Hematopoietic multipotent progenitor cell treated with erythropoietin and hydrocortisone succinate and interleukin-3 and kit ligand, for 17 days (in vitro differentiated cells): ENCODE measurements at regions not wholly inside any gene's neighbourhood (a gene's known extent, or its start where the extent isn't known, plus 50 kb on each side); places are given as distances from the start of the nearest gene placed in this dataset.
"Not testable (repeated sequence)": the region's sequence is repeated elsewhere in the genome, so short reads cannot be mapped to it uniquely, and the experiment has no call there.

Experiments
- DNase-seq: peaks from one replicate; pipeline ENCODE4 v3.0.0-alpha.2; 2015; ENCODE audit warnings: low spot score

- DNase-seq, result no peak
Observed at GRCh38 chr6:1445650-1446330, 56.4 kb downstream of the FOXF2 start.

GRCh38 chr6:1449896-1450295 is 60.5 kb downstream of the FOXF2 start:
- no peak for DNase-seq

- no peak for DNase-seq
Observed at GRCh38 chr6:1453024-1453423, 63.6 kb downstream of the FOXF2 start.

GRCh38 chr6:1456816-1457215 is 67.4 kb downstream of the FOXF2 start:
- DNase-seq, result not testable (repeated sequence)

GRCh38 chr6:1461207-1461606 is 71.8 kb downstream of the FOXF2 start:
- no peak for DNase-seq

- no peak for DNase-seq
Observed at GRCh38 chr6:1461736-1462135, 72.4 kb downstream of the FOXF2 start.

- no peak for DNase-seq
Observed at GRCh38 chr6:1463275-1463674, 73.9 kb downstream of the FOXF2 start.

- DNase-seq, result no peak
Observed at GRCh38 chr6:1463751-1464426, 74.5 kb downstream of the FOXF2 start.

GRCh38 chr6:1464781-1465370 is 75.5 kb downstream of the FOXF2 start:
- no peak for DNase-seq

GRCh38 chr6:1468126-1468525 is 78.8 kb downstream of the FOXF2 start:
- DNase-seq, result no peak

- DNase-seq, result no peak
Observed at GRCh38 chr6:1470040-1470439, 80.7 kb downstream of the FOXF2 start.

GRCh38 chr6:1472643-1473042 is 83.3 kb downstream of the FOXF2 start:
- DNase-seq, result no peak

- no peak for DNase-seq
Observed at GRCh38 chr6:1473166-1473565, 83.8 kb downstream of the FOXF2 start.

- no peak for DNase-seq
Observed at GRCh38 chr6:1473598-1473997, 84.2 kb downstream of the FOXF2 start.

GRCh38 chr6:1474205-1474604 is 84.8 kb downstream of the FOXF2 start:
- no peak for DNase-seq

- no peak for DNase-seq
Observed at GRCh38 chr6:1475174-1475573, 85.8 kb downstream of the FOXF2 start.

GRCh38 chr6:1477432-1478090 is 88.2 kb downstream of the FOXF2 start:
- no peak for DNase-seq

GRCh38 chr6:1478163-1478826 is 88.9 kb downstream of the FOXF2 start:
- not testable (repeated sequence) for DNase-seq

GRCh38 chr6:1479095-1479494 is 89.7 kb downstream of the FOXF2 start:
- no peak for DNase-seq

- no peak for DNase-seq
Observed at GRCh38 chr6:1479601-1480221, 90.3 kb downstream of the FOXF2 start.

- DNase-seq, result no peak
Observed at GRCh38 chr6:1481286-1481685, 91.9 kb downstream of the FOXF2 start.
